GM21576 (cell line): ENCODE measurements at regions not wholly inside any gene's neighbourhood (a gene's known extent, or its start where the extent isn't known, plus 50 kb on each side); places are given as distances from the start of the nearest gene placed in this dataset.
"Not testable (repeated sequence)": the region's sequence is repeated elsewhere in the genome, so short reads cannot be mapped to it uniquely, and the experiment has no call there.

Experiments used
- ATAC-seq: cut with Tn5 transposase; IDR thresholded peaks from one replicate; pipeline ENCODE4 v1.9.1; 2021; ENCODE audit warnings: mild to moderate bottlenecking, moderate library complexity; ENCODE audit not compliant: unreplicated experiment

- ATAC-seq = no peak
Observed at GRCh38 chr5:174571662-174572397, 152.6 kb upstream of the MSX2 start.

- no peak for ATAC-seq
Observed at GRCh38 chr5:174572591-174572990, 151.8 kb upstream of the MSX2 start.

- ATAC-seq = no peak
Observed at GRCh38 chr5:174573221-174573994, 151.0 kb upstream of the MSX2 start.

GRCh38 chr5:174575043-174575442 lies 149.3 kb upstream of the MSX2 start:
- ATAC-seq = no peak

GRCh38 chr5:174576042-174576441 lies 148.3 kb upstream of the MSX2 start:
- no peak for ATAC-seq

- ATAC-seq = no peak
Observed at GRCh38 chr5:174581479-174581878, 142.9 kb upstream of the MSX2 start.

- no peak for ATAC-seq
Observed at GRCh38 chr5:174581894-174582293, 142.5 kb upstream of the MSX2 start.

- no peak for ATAC-seq
Observed at GRCh38 chr5:174583071-174583470, 141.3 kb upstream of the MSX2 start.

GRCh38 chr5:174585472-174585871 lies 138.9 kb upstream of the MSX2 start:
- no peak for ATAC-seq

GRCh38 chr5:174586163-174586562 lies 138.2 kb upstream of the MSX2 start:
- not testable (repeated sequence) for ATAC-seq

GRCh38 chr5:174589011-174589410 lies 135.4 kb upstream of the MSX2 start:
- no peak for ATAC-seq

- ATAC-seq = no peak
Observed at GRCh38 chr5:174589599-174589998, 134.8 kb upstream of the MSX2 start.

GRCh38 chr5:174590820-174591219 lies 133.6 kb upstream of the MSX2 start:
- ATAC-seq = no peak

GRCh38 chr5:174596429-174596828 lies 128.0 kb upstream of the MSX2 start:
- no peak for ATAC-seq

- no peak for ATAC-seq
Observed at GRCh38 chr5:174599992-174600391, 124.4 kb upstream of the MSX2 start.

- no peak for ATAC-seq
Observed at GRCh38 chr5:174601946-174602345, 122.4 kb upstream of the MSX2 start.

GRCh38 chr5:174606153-174606552 lies 118.2 kb upstream of the MSX2 start:
- no peak for ATAC-seq

- no peak for ATAC-seq
Observed at GRCh38 chr5:174606646-174607045, 117.7 kb upstream of the MSX2 start.

GRCh38 chr5:174607205-174607604 lies 117.2 kb upstream of the MSX2 start:
- ATAC-seq = no peak

GRCh38 chr5:174607916-174608315 lies 116.5 kb upstream of the MSX2 start:
- ATAC-seq = no peak

GRCh38 chr5:174608631-174609097 lies 115.7 kb upstream of the MSX2 start:
- ATAC-seq = no peak

- no peak for ATAC-seq
Observed at GRCh38 chr5:174609116-174609515, 115.3 kb upstream of the MSX2 start.
